ENCODE measurements at regions not wholly inside any gene's neighbourhood (a gene's known extent, or its start where the extent isn't known, plus 50 kb on each side); places are given as distances from the start of the nearest gene placed in this dataset.

- TF ChIP-seq POLR2A (IDR thresholded peaks at IDR 0.05; ENCODE audit: low read length) (no peak), GATA1 (IDR thresholded peaks at IDR 0.05; ENCODE audit: low read depth, low read length) (no peak)
Observed at GRCh38 chr20:11799281-11799684, 118.4 kb upstream of the BTBD3 start.
